Ovary (tissue), 7 donors: ENCODE measurements at regions not wholly inside any gene's neighbourhood (a gene's known extent, or its start where the extent isn't known, plus 50 kb on each side); places are given as distances from the start of the nearest gene placed in this dataset.

ENCODE experiments used
- DNase-seq, 5 donors: peaks; one replicate each; pipeline ENCODE4 v3.0.0-alpha.2; 2019 to 2020
- H3K27ac ChIP-seq, 2 donors: fragments of 200-600 bp; one replicate each; pipeline versions ENCODE4 v1.5.1 to v1.8.0; 2019 to 2022
- H3K27me3 ChIP-seq: fragments of 200-600 bp; one replicate; pipeline ENCODE4 v1.8.0; 2022
- H3K36me3 ChIP-seq: fragments of 200-600 bp; sonication (generic); one replicate; pipeline ENCODE4 v1.5.1; 2019
- H3K4me1 ChIP-seq: one replicate; pipeline ENCODE4 v1.8.1; 2013; ENCODE audit warnings: mild to moderate bottlenecking, moderate library complexity; ENCODE audit not compliant: insufficient read depth
- H3K4me3 ChIP-seq: fragments of 200-600 bp; sonication (generic); one replicate; pipeline ENCODE4 v1.5.1; 2017
- H3K9me3 ChIP-seq, 2 donors: fragments of 200-600 bp in 1 of 2; sonication (generic) in 1 of 2; one replicate each; pipeline versions ENCODE4 v1.5.1 to v1.8.1; 2013 to 2019; ENCODE audit warnings: mild to moderate bottlenecking in 1 of 2, moderate library complexity in 1 of 2
- EP300 ChIP-seq: sonication (generic); formaldehyde crosslinking; IDR thresholded peaks from one replicate; pipeline ENCODE4 v1.6.1; 2017; ENCODE audit warnings: antibody characterized with exemption
- POLR2A ChIP-seq: fragments of 450-650 bp; IDR thresholded peaks from one replicate; pipeline ENCODE4 v1.6.1; 2017; ENCODE audit warnings: antibody characterized with exemption, mild to moderate bottlenecking, moderate library complexity
- WGBS, 3 donors: extraction: QIAGEN DNeasy Blood & Tissue Kit in 1 of 3; methylation state at CpG; one replicate each; pipeline versions ENCODE4 v1.1.5 to v1.1.7; 2013 to 2017; 5-methylcytosine and 5-hydroxymethylcytosine counted together
- intact Hi-C, 4 donors: fragments of 100-400 bp; cut with DNase I; formaldehyde crosslinking; loops; one replicate each; pipeline versions ENCODE4 v1.11.0 to v1.15.1; 2022 to 2023
- TF ChIP-seq, protein P1 (sequence below), 3 donors: fragments of 450-650 bp in 2 of 3; fragments of 200-600 bp in 1 of 3; IDR thresholded peaks; one replicate each; pipeline versions ENCODE4 v1.5.1 to v1.8.0; 2016 to 2022; ENCODE audit warnings: antibody characterized with exemption in 3 of 3, mild to moderate bottlenecking in 1 of 3
- donor health status: DM: no; HTN: no; CAD: no; lungs with moderate emphysema.
- donor health status: DM: no; HTN: no; CAD: no.
- donor health status: Bipolar disorder and iron deficiency.
- donor health status: DM: no; HTN: no; CAD: no.
- donor health status: DM: yes; HTN: yes; CAD: no.

- no peak for TF ChIP-seq POLR2A
- no peak for TF ChIP-seq EP300
- TF ChIP-seq, protein P1, sequence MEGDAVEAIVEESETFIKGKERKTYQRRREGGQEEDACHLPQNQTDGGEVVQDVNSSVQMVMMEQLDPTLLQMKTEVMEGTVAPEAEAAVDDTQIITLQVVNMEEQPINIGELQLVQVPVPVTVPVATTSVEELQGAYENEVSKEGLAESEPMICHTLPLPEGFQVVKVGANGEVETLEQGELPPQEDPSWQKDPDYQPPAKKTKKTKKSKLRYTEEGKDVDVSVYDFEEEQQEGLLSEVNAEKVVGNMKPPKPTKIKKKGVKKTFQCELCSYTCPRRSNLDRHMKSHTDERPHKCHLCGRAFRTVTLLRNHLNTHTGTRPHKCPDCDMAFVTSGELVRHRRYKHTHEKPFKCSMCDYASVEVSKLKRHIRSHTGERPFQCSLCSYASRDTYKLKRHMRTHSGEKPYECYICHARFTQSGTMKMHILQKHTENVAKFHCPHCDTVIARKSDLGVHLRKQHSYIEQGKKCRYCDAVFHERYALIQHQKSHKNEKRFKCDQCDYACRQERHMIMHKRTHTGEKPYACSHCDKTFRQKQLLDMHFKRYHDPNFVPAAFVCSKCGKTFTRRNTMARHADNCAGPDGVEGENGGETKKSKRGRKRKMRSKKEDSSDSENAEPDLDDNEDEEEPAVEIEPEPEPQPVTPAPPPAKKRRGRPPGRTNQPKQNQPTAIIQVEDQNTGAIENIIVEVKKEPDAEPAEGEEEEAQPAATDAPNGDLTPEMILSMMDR (IDR thresholded peaks at IDR 0.05): no peak
- DNase-seq: no peak
- WGBS, 3 donors: 81 to 84% (median 82%) methylated on average over 2 of the region's 2 CpGs
- H3K27me3 ChIP-seq: no peaks in the 10 kb centered on the region
- no peak overlapping the region for H3K27ac ChIP-seq
- H3K9me3 ChIP-seq: no peaks in the 10 kb centered on the region
- H3K36me3 ChIP-seq: no peaks in the 10 kb centered on the region
- no peaks in the 10 kb centered on the region for H3K4me1 ChIP-seq
- intact Hi-C loops: no loop called here
- H3K4me3 ChIP-seq: no peak overlapping the region
These were observed 370.9 kb downstream of the NNT start for GRCh38 chr5:43973908-43974307.

DNA sequence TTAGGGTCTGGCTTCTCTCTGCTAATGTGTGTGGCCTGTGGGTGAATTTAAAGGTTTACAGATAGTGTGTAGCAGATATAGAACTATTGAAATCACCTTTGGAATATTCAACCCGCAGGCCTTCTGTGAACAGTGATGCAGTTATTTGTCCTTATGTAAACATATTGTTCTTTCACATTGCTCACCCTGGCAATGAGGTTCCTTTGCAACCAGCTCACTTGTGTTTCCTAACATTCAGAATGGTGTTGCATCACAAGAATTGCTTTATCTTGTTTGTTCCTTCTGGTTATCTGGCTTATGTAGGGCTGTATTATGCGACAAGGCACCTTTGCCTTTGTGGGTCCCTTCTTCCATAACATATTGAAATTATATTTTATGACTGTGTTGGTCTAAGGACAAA is 370.3 kb downstream of the NNT start:
- DNase-seq: no peak
- TF ChIP-seq, protein P1 (IDR thresholded peaks at IDR 0.05): no peak
- TF ChIP-seq POLR2A: no peak
- TF ChIP-seq EP300: no peak
- Histone ChIP-seq H3K9me3 (no peaks in the 10 kb centered on the region), H3K36me3 (no peaks in the 10 kb centered on the region), H3K4me1 (no peaks in the 10 kb centered on the region), H3K4me3 (no peak overlapping the region), H3K27me3 (no peaks in the 10 kb centered on the region), H3K27ac (no peak overlapping the region)
- intact Hi-C loops: no loop called here
- 78 to 87% (median 86%) methylated on average over 2 of the region's 2 CpGs for WGBS, 3 donors

DNA sequence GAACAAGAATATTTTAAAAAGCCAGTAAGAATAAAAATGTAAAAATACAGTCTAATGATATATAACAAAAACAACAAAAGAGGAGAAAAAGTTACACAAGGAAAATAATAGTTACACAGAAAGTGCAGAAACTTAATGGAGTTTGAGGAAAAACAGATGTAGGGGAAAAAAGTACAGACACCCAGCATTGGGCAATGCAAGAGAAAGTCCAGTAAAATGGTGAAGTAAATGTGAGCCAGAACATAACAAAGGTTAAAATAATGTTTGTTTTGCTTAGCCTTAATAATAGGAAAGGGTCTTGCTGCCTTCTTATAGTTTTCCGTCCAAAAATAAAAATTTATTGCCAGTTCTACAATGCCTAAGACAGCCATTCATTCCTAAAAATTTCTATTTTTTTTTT is 364.2 kb downstream of the NNT start:
- no peak overlapping the region for H3K27ac ChIP-seq
- TF ChIP-seq, protein P1 (IDR thresholded peaks at IDR 0.05): no peak
- TF ChIP-seq POLR2A (no peak), EP300 (no peak)
- no peaks in the 10 kb centered on the region for H3K36me3 ChIP-seq
- no peaks in the 10 kb centered on the region for H3K9me3 ChIP-seq
- no peak for DNase-seq
- no peaks in the 10 kb centered on the region for H3K4me1 ChIP-seq
- no peak overlapping the region for H3K4me3 ChIP-seq
- no peaks in the 10 kb centered on the region for H3K27me3 ChIP-seq
- WGBS, 3 donors: 19 to 67% (median 60%) methylated on average over 1 of the region's 1 CpG
- intact Hi-C loops: no loop called here

DNA sequence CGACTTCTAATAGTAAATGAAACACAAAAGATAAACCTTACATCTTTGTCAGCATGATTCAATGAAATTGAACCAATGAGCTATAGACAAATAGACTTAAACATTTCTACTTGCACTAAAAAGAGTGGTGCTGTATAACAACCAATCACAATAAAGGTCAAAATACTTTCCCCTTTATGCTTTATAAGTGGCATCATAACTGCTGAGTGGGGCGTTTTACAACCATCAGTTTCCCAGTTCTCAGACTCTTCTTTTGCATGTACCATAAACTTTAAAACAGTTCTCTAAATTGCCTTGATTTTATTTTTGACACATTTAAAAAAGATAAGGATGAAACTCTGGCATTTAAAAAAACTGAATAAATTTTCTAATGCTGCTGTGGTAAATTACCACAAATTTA is 356.2 kb downstream of the NNT start:
- no peaks in the 10 kb centered on the region for H3K4me1 ChIP-seq
- no peak overlapping the region for H3K27ac ChIP-seq
- TF ChIP-seq EP300: no peak
- TF ChIP-seq, protein P1 (IDR thresholded peaks at IDR 0.05): no peak
- no peak for TF ChIP-seq POLR2A
- no peak overlapping the region for H3K4me3 ChIP-seq
- 65 to 79% (median 69%) methylated on average over 2 of the region's 2 CpGs for WGBS, 3 donors
- DNase-seq: no peak
- H3K9me3 ChIP-seq: no peaks in the 10 kb centered on the region
- intact Hi-C loops: no loop called here
- no peaks in the 10 kb centered on the region for H3K36me3 ChIP-seq
- no peaks in the 10 kb centered on the region for H3K27me3 ChIP-seq

DNA sequence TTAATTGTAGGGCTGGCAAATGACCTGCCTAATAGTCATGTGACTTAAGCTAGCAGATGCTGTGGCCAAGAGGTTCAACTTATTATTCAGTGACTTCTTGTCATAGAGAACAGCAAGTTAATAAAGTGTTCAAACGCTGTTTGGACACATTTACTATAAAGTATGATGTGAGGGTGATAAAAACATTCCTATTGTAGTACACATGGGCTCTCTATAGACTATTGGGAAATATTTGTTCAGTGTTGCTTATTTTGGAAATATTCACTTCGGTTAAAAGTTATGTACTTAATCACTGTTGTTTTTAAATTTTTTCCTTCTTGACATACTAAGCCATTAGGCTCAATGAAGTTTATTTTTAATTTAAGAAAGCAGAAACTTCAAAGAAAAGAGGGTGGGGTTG is 345.0 kb downstream of the NNT start:
- H3K9me3 ChIP-seq: no peaks in the 10 kb centered on the region
- no peaks in the 10 kb centered on the region for H3K4me1 ChIP-seq
- H3K4me3 ChIP-seq: no peak overlapping the region
- no peak for DNase-seq
- H3K36me3 ChIP-seq: no peaks in the 10 kb centered on the region
- TF ChIP-seq, protein P1 (IDR thresholded peaks at IDR 0.05): no peak
- TF ChIP-seq POLR2A (no peak), EP300 (no peak)
- no peak overlapping the region for H3K27ac ChIP-seq
- intact Hi-C loops: no loop called here
- H3K27me3 ChIP-seq: no peaks in the 10 kb centered on the region
- WGBS, 3 donors: 32 to 50% (median 41%) methylated on average over 2 of the region's 2 CpGs
